Heart right ventricle (tissue), 16 donors: ENCODE measurements at regions not wholly inside any gene's neighbourhood (a gene's known extent, or its start where the extent isn't known, plus 50 kb on each side); places are given as distances from the start of the nearest gene placed in this dataset.

ENCODE experiments used
- ATAC-seq, 8 donors: fragments of 200-7000 bp; cut with Tn5 transposase; one replicate each; pipeline ENCODE4 v1.9.1; 2020; ENCODE audit warnings: mild to moderate bottlenecking in 8 of 8, moderate library complexity in 8 of 8, moderate number of reproducible peaks in 1 of 8
- DNase-seq, 2 donors: peaks; one replicate each; pipeline ENCODE4 v3.0.0-alpha.2; 2020
- H3K27ac ChIP-seq, 10 donors: fragments of 200-600 bp; sonication (generic) in 2 of 10; one replicate each; pipeline versions ENCODE4 v1.5.0 to v1.8.0; 2020 to 2022; ENCODE audit warnings: mild to moderate bottlenecking in 3 of 10
- H3K27me3 ChIP-seq, 7 donors: fragments of 200-600 bp; one replicate each; pipeline ENCODE4 v1.8.0; 2021 to 2022; ENCODE audit warnings: mild to moderate bottlenecking in 2 of 7
- H3K36me3 ChIP-seq, 9 donors: fragments of 200-600 bp; sonication (generic) in 1 of 9; one replicate each; pipeline versions ENCODE4 v1.5.0 to v1.8.0; 2020 to 2022; ENCODE audit warnings: mild to moderate bottlenecking in 2 of 9
- H3K4me1 ChIP-seq, 9 donors: fragments of 200-600 bp; sonication (generic) in 1 of 9; one replicate each; pipeline versions ENCODE4 v1.5.0 to v1.8.0; 2020 to 2022; ENCODE audit warnings: mild to moderate bottlenecking in 4 of 9
- H3K4me3 ChIP-seq, 10 donors: fragments of 200-600 bp; sonication (generic) in 2 of 10; one replicate each; pipeline versions ENCODE4 v1.5.0 to v1.8.0; 2020 to 2022; ENCODE audit warnings: mild to moderate bottlenecking in 7 of 10, moderate library complexity in 2 of 10
- H3K9me3 ChIP-seq, 11 donors: fragments of 200-600 bp in 10 of 11; sonication (generic) in 2 of 11; one replicate each; pipeline versions ENCODE4 v1.5.0 to v1.8.0; 2013 to 2022; ENCODE audit warnings: mild to moderate bottlenecking in 2 of 11, control low read depth in 1 of 11, moderate library complexity in 1 of 11
- WGBS, 2 donors: extraction: QIAGEN DNeasy Blood & Tissue Kit; methylation state at CpG; one replicate each; pipeline ENCODE4 v1.1.7; 2013; ENCODE audit warnings: inconsistent platforms in 1 of 2; 5-methylcytosine and 5-hydroxymethylcytosine counted together
- intact Hi-C, 10 donors: fragments of 100-400 bp; cut with DNase I; formaldehyde crosslinking; loops; one replicate each; pipeline versions ENCODE4 v1.11.1 to v1.14.2; 2022
- TF ChIP-seq, protein P1 (sequence below), 9 donors: fragments of 200-600 bp; sonication (generic) in 2 of 9; IDR thresholded peaks; one replicate each; pipeline versions ENCODE4 v1.5.0 to v1.8.0; 2021 to 2022; ENCODE audit warnings: antibody characterized with exemption in 9 of 9, mild to moderate bottlenecking in 5 of 9, moderate library complexity in 1 of 9
- donor health status: Arrhythmogenic right ventricular cardiomyopathy.
- donor health status: ischemic (EF 13 %, LVEDD 7.1; RV severe dilation, severe dysfunction).
- donor health status: healthy with polysubstance abuse.
- donor health status: DM: no; HTN: yes; CAD: no.
- donor health status: DM: no; HTN: no; CAD: no.
- donor health status: ischemic (EF 25% LVEDD 6.9; RV normal size, moderate dysfunction).
- donor health status: ischemic (EF 25% LVEDD 5.7; RV mildly dilated, moderate dysfunction).
- donor health status: healthy.
- donor health status: DM: yes; HTN: yes; CAD: no.
- donor health status: Ischemic cardiomyopathy.
- donor health status: ischemic (EF 35%, LVEDD 5.7; RV mildly dilated, moderate dysfunction).
- donor health status: nonischemic (EF 11% LVEDD 7.7; RV severe dilation, severe dysfunction).
- donor health status: DM: yes; HTN: yes; CAD: no.
- donor health status: PGD.
- donor health status: ischemic (EF 29% LVEDD 5.4; RV normal size, mild dysfunction).
- donor health status: nonischemic (EF 23%, LVEDD 6.1; RV moderate dilation, normal function).

DNA sequence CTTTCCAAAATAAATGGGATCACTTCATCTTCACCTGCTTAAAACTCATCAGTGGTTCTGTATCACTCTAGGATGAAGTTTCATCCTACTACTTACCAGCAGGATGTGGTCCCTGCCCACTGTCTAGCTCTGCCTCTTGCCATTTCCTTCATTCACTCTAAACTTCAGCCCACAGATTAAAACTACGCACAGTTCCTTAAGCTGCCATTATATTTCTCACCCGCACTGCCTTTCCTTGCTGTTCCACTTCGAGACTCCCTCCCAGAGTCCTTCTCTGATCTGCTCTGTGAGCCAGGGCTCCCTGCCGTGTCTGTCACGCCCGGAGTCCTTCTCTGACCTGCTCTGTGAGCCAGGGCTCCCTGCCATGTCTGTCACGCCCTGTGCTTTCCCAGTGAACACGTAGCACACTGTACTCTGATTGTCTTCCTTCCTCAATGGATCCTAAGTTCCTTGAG lies 52.0 kb upstream of the NPAS1 start:
- DNase-seq, result peak; percentile 77
- no peaks in the 10 kb centered on the region for H3K9me3 ChIP-seq
- peak overlapping the region in 1 of 10 donors; percentile 7 for H3K4me3 ChIP-seq
- peak overlapping the region; percentile 40 to 91 (median 66) for H3K27ac ChIP-seq
- peaks cover 0 to 15% (median 0%) of the 10 kb centered on the region in 9 donors for H3K36me3 ChIP-seq
- no peaks in the 10 kb centered on the region for H3K27me3 ChIP-seq
- WGBS, 2 donors, result 16 to 25% methylated on average over 8 of the region's 8 CpGs
- TF ChIP-seq, protein P1, sequence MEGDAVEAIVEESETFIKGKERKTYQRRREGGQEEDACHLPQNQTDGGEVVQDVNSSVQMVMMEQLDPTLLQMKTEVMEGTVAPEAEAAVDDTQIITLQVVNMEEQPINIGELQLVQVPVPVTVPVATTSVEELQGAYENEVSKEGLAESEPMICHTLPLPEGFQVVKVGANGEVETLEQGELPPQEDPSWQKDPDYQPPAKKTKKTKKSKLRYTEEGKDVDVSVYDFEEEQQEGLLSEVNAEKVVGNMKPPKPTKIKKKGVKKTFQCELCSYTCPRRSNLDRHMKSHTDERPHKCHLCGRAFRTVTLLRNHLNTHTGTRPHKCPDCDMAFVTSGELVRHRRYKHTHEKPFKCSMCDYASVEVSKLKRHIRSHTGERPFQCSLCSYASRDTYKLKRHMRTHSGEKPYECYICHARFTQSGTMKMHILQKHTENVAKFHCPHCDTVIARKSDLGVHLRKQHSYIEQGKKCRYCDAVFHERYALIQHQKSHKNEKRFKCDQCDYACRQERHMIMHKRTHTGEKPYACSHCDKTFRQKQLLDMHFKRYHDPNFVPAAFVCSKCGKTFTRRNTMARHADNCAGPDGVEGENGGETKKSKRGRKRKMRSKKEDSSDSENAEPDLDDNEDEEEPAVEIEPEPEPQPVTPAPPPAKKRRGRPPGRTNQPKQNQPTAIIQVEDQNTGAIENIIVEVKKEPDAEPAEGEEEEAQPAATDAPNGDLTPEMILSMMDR (IDR thresholded peaks at IDR 0.05), result no peak
- intact Hi-C loops, result loop anchor here in 1 of 10 donors (5.0 kb wide), 1 partner anchor 40 kb away; no protein-coding TSS in a partner anchor
- peak; percentile 80 to 94 (median 88) for ATAC-seq
- H3K4me1 ChIP-seq, result peaks cover 14 to 74% (median 48%) of the 10 kb centered on the region in 9 donors
